GM12878 (cell line): ENCODE measurements at regions not wholly inside any gene's neighbourhood (a gene's known extent, or its start where the extent isn't known, plus 50 kb on each side); places are given as distances from the start of the nearest gene placed in this dataset.

Experiments
- ATAC-seq: fragments of 200-7000 bp; cut with Tn5 transposase; 3 replicates; pipeline ENCODE4 v1.9.1; 2020; ENCODE audit warnings: mild to moderate bottlenecking, moderate library complexity
- BruUV-seq: library from RNA; stranded (reverse); fragments of 400-500 nt; replicated peaks from 2 replicates; lab custom pipeline; 2021; lab: Mats Ljungman, UMichigan
- CTCF ChIA-PET: fragments of 300-600 bp; sonication (Branson Sonifier 250); formaldehyde crosslinking; extraction: SDS; loops from one replicate; lab custom pipeline; 2021; ENCODE audit warnings: inconsistent platforms; lab: Yijun Ruan, JAX
- POLR2A ChIA-PET: fragments of 350-600 bp; formaldehyde crosslinking; extraction: SDS; loops from one replicate; lab custom pipeline; 2021; ENCODE audit warnings: inconsistent platforms; lab: Charles Lee
- RAD21 ChIA-PET: fragments of 300-600 bp; sonication (Branson Sonifier 250); formaldehyde crosslinking; loops from one replicate; lab custom pipeline; 2023; ENCODE audit warnings: antibody characterized with exemption; ENCODE audit not compliant: unreplicated experiment; lab: Charles Lee
- SMC1A ChIA-PET: fragments of 300-600 bp; sonication (Branson Sonifier 250); formaldehyde crosslinking; loops from one replicate; lab custom pipeline; 2023; ENCODE audit not compliant: unreplicated experiment, uncharacterized antibody; lab: Charles Lee
- DNase-seq: peaks from one replicate; pipeline ENCODE4 v3.0.0-alpha.2; 2011; ENCODE audit warnings: low read depth, low spot score
- FAIRE-seq: peaks from 3 replicates; lab custom pipeline; 2011; peaks lifted over from hg19 to GRCh38; lab: Jason Lieb, UNC
- H2AFZ ChIP-seq: 2 replicates; pipeline ENCODE4 v1.6.0; 2011; ENCODE audit warnings: low read depth, low read length, control low read depth; ENCODE audit not compliant: control insufficient read depth
- H3K27ac ChIP-seq: 2 replicates; pipeline ENCODE4 v1.5.1; 2011; ENCODE audit warnings: control low read depth; ENCODE audit not compliant: control insufficient read depth, insufficient read depth
- H3K27me3 ChIP-seq, 2 experiments: replicated peaks in 1 of 2; 2 replicates each; pipeline versions ENCODE4 v1.6.0 to v1.6.1; 2011; ENCODE audit warnings: low read length in 1 of 2; ENCODE audit not compliant: control insufficient read depth in 2 of 2, insufficient read depth in 2 of 2
- H3K36me3 ChIP-seq, 2 experiments: 2 replicates each; pipeline ENCODE4 v1.5.1; 2011; ENCODE audit warnings: low read length in 1 of 2; ENCODE audit not compliant: control insufficient read depth in 2 of 2, insufficient read depth in 2 of 2
- H3K4me1 ChIP-seq: 2 replicates; pipeline ENCODE4 v1.6.1; 2011; ENCODE audit warnings: mild to moderate bottlenecking, low read length, moderate library complexity, mixed read lengths; ENCODE audit not compliant: control insufficient read depth, insufficient read depth
- H3K4me2 ChIP-seq: 2 replicates; pipeline ENCODE4 v1.6.0; 2011; ENCODE audit warnings: control low read depth; ENCODE audit not compliant: control insufficient read depth, insufficient read depth
- H3K4me3 ChIP-seq: fragments of 200-600 bp; sonication (generic); 2 replicates; pipeline ENCODE4 v1.5.1; 2016
- H3K79me2 ChIP-seq: 2 replicates; pipeline ENCODE4 v1.6.0; 2011; ENCODE audit warnings: low read length; ENCODE audit not compliant: control insufficient read depth, insufficient read depth
- H3K9ac ChIP-seq: 2 replicates; pipeline ENCODE4 v1.8.0; 2011; ENCODE audit warnings: low read length, control low read depth, mixed read lengths; ENCODE audit not compliant: control insufficient read depth, insufficient read depth
- H3K9me3 ChIP-seq: replicated peaks from 3 replicates; pipeline ENCODE4 v1.5.1; 2011; ENCODE audit warnings: mild to moderate bottlenecking, low read length; ENCODE audit not compliant: control insufficient read depth, insufficient read depth
- H4K20me1 ChIP-seq: 2 replicates; pipeline ENCODE4 v1.6.0; 2011; ENCODE audit not compliant: control insufficient read depth, insufficient read depth
- BCL11A ChIP-seq: IDR thresholded peaks from 2 replicates; pipeline ENCODE4 v1.6.1; 2011; ENCODE audit warnings: low read depth, low read length
- BMI1 ChIP-seq: fragments of 450-650 bp; IDR thresholded peaks from 2 replicates; pipeline ENCODE4 v1.6.1; 2016; ENCODE audit warnings: mild to moderate bottlenecking, moderate library complexity, borderline replicate concordance
- CHD4 ChIP-seq: fragments of 200-600 bp; sonication (generic); IDR thresholded peaks from 2 replicates; pipeline ENCODE4 v1.6.1; 2016; ENCODE audit warnings: mild to moderate bottlenecking
- EZH2 ChIP-seq: IDR thresholded peaks from 2 replicates; pipeline ENCODE4 v1.6.1; 2012; ENCODE audit warnings: low read depth, mild to moderate bottlenecking, control low read depth, inconsistent platforms, low read length, borderline replicate concordance; ENCODE audit not compliant: control insufficient read depth
- HDAC2 ChIP-seq: fragments of 200-600 bp; sonication (generic); IDR thresholded peaks from 2 replicates; pipeline ENCODE4 v1.6.1; 2017
- MYB ChIP-seq: fragments of 150-350 bp; IDR thresholded peaks from 2 replicates; pipeline ENCODE4 v1.6.1; 2014; ENCODE audit warnings: mild to moderate bottlenecking, low read depth, low read length, borderline replicate concordance
- NFIC ChIP-seq: IDR thresholded peaks from 2 replicates; pipeline ENCODE4 v1.6.1; 2012; ENCODE audit warnings: low read depth, mild to moderate bottlenecking, inconsistent platforms, low read length, moderate library complexity
- RUNX3 ChIP-seq: IDR thresholded peaks from 2 replicates; pipeline ENCODE4 v1.6.1; 2012; ENCODE audit warnings: low read length, inconsistent platforms
- SMARCA5 ChIP-seq: fragments of 450-650 bp; IDR thresholded peaks from 2 replicates; pipeline ENCODE4 v1.6.1; 2017; ENCODE audit warnings: mild to moderate bottlenecking
- SUZ12 ChIP-seq: fragments of 200-600 bp; sonication (generic); IDR thresholded peaks from one replicate; pipeline ENCODE4 v1.6.1; 2018; ENCODE audit warnings: antibody characterized with exemption, mild to moderate bottlenecking; ENCODE audit not compliant: unreplicated experiment
- TARDBP ChIP-seq: IDR thresholded peaks from 2 replicates; pipeline ENCODE4 v1.6.1; 2016; ENCODE audit warnings: borderline replicate concordance
- TCF3 ChIP-seq: IDR thresholded peaks from 2 replicates; pipeline ENCODE4 v1.6.1; 2012; ENCODE audit warnings: low read depth, mild to moderate bottlenecking, low read length, borderline replicate concordance; ENCODE audit not compliant: insufficient read depth
- YBX1 ChIP-seq: fragments of 450-650 bp; IDR thresholded peaks from 2 replicates; pipeline ENCODE4 v1.6.1; 2016; ENCODE audit warnings: antibody characterized with exemption
- ZZZ3 ChIP-seq: IDR thresholded peaks from 2 replicates; pipeline ENCODE4 v1.6.1; 2011; ENCODE audit warnings: low read depth; ENCODE audit not compliant: control insufficient read depth, insufficient read length
- WGBS: methylation state at CpG from one replicate; pipeline ENCODE4 v1.1.6; 2016; ENCODE audit warnings: low lambda C conversion rate; ENCODE audit not compliant: insufficient replicate concordance, insufficient coverage; ENCODE audit errors: missing lambda C conversion rate; 5-methylcytosine and 5-hydroxymethylcytosine counted together
- in situ Hi-C: fragments of 300-500 bp; cut with MboI; formaldehyde crosslinking; loops from 9 replicates; pipeline ENCODE4 v1.14.3; 2018; ENCODE audit warnings: mixed read lengths
- intact Hi-C: fragments of 100-400 bp; cut with micrococcal nuclease; formaldehyde crosslinking; loops from one replicate; pipeline ENCODE4 v1.14.2; 2022; ENCODE audit not compliant: unreplicated experiment
- TF ChIP-seq, protein P1 (sequence below): IDR thresholded peaks from 2 replicates; pipeline ENCODE4 v1.6.1; 2012; ENCODE audit warnings: low read depth, low read length, improper control_type of control experiment

DNA sequence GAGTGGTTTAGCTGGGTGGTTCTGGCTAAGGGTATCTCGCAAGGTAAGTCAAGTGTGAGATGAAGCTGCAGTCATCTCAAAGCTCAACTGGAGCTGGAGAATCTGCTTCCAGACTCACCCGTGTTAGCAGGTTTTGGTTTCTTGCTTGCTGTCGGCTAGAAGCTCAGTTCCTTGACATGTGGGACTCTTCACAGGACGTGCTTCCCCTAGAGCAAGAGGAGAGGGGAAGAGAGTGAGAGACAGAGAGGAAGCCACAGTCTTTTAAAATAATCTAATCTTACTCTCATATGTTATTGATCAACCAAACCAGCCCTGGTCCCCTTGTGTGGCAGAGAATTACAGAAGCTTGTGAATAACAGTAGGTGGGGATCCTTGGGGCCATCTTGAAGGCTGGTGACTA is 199.5 kb downstream of the REEP3 start:
- no TSS peak for BruUV-seq
- H3K27me3 ChIP-seq: no peaks in the 10 kb centered on the region; a peak in 2 of 4 replicates
- CTCF ChIA-PET: interaction anchor here (0.5 to 9.8 kb wide), 100 partner anchors 8 to 1456 kb away, joined by 3 to 521 read pairs (median 4); no protein-coding TSS in a partner anchor
- H4K20me1 ChIP-seq: no peaks in the 10 kb centered on the region
- no peak for DNase-seq
- no peak overlapping the region; the same call in 1 of the 2 replicates for H2AFZ ChIP-seq
- no peaks in the 10 kb centered on the region for H3K9me3 ChIP-seq
- H3K4me2 ChIP-seq: 0 out of 2 replicates have a peak overlapping the region, but pooled peaks have one; percentile 21
- TF ChIP-seq ZZZ3 (no peak), SUZ12 (no peak), RUNX3 (no peak), TCF3 (no peak), YBX1 (no peak), MYB (no peak), BCL11A (no peak), EZH2 (no peak), NFIC (no peak), CHD4 (no peak), SMARCA5 (no peak), HDAC2 (no peak), BMI1 (no peak), TARDBP (no peak)
- TF ChIP-seq, protein P1, sequence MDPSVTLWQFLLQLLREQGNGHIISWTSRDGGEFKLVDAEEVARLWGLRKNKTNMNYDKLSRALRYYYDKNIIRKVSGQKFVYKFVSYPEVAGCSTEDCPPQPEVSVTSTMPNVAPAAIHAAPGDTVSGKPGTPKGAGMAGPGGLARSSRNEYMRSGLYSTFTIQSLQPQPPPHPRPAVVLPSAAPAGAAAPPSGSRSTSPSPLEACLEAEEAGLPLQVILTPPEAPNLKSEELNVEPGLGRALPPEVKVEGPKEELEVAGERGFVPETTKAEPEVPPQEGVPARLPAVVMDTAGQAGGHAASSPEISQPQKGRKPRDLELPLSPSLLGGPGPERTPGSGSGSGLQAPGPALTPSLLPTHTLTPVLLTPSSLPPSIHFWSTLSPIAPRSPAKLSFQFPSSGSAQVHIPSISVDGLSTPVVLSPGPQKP: no peak
- 0% methylated on average over 4 of the region's 4 CpGs for WGBS
- SMC1A ChIA-PET: interaction anchor here (0.6 to 9.9 kb wide), 59 partner anchors 9 to 1283 kb away, joined by 3 to 264 read pairs (median 5); partner anchors contain the start of gene NRBF2
- H3K9ac ChIP-seq: no peak overlapping the region
- ATAC-seq: peak; percentile 16; the same call in 2 of the 3 replicates
- peak; percentile 57 for FAIRE-seq
- RAD21 ChIA-PET: interaction anchor here (0.6 to 10.0 kb wide), 58 partner anchors 9 to 1284 kb away, joined by 3 to 241 read pairs (median 4); no protein-coding TSS in a partner anchor
- H3K4me3 ChIP-seq: no peak overlapping the region
- H3K4me1 ChIP-seq: no peaks in the 10 kb centered on the region
- POLR2A ChIA-PET: interaction anchor here (1.3 to 1.5 kb wide), 2 partner anchors 9 to 555 kb away, joined by 3 to 5 read pairs; no protein-coding TSS in a partner anchor
- in situ Hi-C loops: loop anchor here (5.0 to 25.0 kb wide), 2 partner anchors 563 to 1133 kb away; no protein-coding TSS in a partner anchor
- H3K79me2 ChIP-seq: no peaks in the 10 kb centered on the region
- no peaks in the 10 kb centered on the region for H3K36me3 ChIP-seq
- H3K27ac ChIP-seq: no peak overlapping the region
- intact Hi-C loops: loop anchor here (1.0 to 10.0 kb wide), 4 partner anchors 92 to 1126 kb away; no protein-coding TSS in a partner anchor
